ENCODE measurements at regions not wholly inside any gene's neighbourhood (a gene's known extent, or its start where the extent isn't known, plus 50 kb on each side); places are given as distances from the start of the nearest gene placed in this dataset.
"Not testable (repeated sequence)": the region's sequence is repeated elsewhere in the genome, so short reads cannot be mapped to it uniquely, and the experiment has no call there.

DNA sequence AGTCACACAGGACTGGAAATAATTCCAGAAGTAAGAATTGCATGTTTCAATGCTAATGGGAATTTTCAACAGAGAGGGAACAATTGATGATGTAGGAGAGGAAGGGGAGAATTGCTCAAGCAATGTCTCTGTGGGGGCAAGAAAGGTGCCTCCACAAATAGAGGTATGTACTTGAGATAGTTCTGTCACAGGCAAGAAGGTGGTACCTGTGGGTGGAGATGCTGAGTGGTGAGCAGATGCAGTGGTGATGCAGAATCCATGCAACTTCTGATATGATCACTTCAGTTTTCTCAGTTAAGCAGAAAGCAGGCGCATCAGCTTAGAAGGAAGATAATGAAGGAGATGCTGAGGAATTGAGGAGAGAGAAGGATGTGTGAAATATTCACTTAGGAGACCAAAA lies 55.1 kb upstream of the SEC24B start:
- DNase-seq, result no peak
- no peaks in the 10 kb centered on the region for H3K36me3 Mint-ChIP-seq (ENCODE audit: low read depth)
- no peaks in the 10 kb centered on the region for H3K4me1 Mint-ChIP-seq
- no peak overlapping the region for H3K27ac Mint-ChIP-seq
- H3K9me3 Mint-ChIP-seq, result no peaks in the 10 kb centered on the region
- CTCF ChIA-PET, result no interaction called here
- POLR2A ChIA-PET, result no interaction called here
- H3K27me3 Mint-ChIP-seq, result peaks cover 18% of the 10 kb centered on the region
- H3K4me3 Mint-ChIP-seq, result no peak overlapping the region

DNA sequence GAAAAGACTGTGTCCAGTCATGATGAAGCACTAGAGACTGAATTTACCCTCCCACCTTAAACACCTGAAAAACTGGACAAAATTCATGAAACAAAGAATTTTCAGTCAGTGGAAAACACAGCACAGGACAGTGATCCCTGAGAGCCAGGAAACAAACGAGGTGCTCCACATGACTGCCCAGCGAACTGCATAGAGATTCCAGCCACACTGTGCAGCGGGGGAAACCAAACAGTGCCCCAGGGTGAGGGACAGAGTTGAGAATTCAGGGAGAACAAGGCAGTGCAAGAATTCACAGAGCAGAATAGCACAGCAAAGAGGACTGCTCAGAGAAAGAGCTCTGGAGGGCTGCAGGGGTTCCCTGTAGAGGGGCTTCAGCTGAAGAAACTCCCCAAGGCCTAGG lies 55.5 kb upstream of the SEC24B start:
- no peaks in the 10 kb centered on the region for H3K36me3 Mint-ChIP-seq (ENCODE audit: low read depth)
- no peak overlapping the region for H3K27ac Mint-ChIP-seq
- no peaks in the 10 kb centered on the region for H3K4me1 Mint-ChIP-seq
- no peak overlapping the region for H3K4me3 Mint-ChIP-seq
- DNase-seq, result no peak
- ChIA-PET CTCF (no interaction called here), POLR2A (no interaction called here)
- H3K9me3 Mint-ChIP-seq, result no peaks in the 10 kb centered on the region
- H3K27me3 Mint-ChIP-seq, result peaks cover 21% of the 10 kb centered on the region

DNA sequence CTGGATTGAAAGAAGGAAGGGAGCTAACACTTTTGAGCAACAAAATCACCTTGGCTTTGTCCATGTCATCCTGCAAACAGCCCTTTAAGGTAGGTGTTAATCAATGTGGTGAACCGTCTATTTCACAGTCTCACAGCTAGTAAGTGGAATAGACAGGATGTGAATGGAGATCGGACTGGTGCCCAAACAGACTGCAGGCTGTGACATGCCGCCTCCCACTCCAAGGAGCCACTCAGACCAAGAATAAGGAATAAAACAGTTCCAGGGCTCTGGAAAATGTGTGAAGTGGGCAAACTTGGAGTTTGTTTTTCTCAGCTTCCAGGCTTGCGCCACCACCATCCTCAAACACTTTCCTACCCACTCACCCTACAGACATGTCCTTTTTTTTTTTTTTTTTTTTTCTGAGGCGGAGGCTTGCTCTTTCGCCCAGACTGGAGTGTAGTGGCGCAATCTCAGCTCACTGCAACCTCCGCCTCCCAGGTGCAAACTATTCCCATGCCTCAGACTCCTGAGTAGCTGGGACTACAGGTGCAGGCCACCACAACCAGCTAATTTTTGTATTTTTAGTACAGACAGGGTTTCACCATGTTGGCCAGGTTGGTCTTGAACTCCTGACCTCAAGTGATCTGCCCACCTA lies 57.7 kb upstream of the SEC24B start:
- ChIA-PET CTCF (no interaction called here), POLR2A (no interaction called here)
- Mint-ChIP-seq H3K4me3 (no peak overlapping the region), H3K27me3 (peaks cover 35% of the 10 kb centered on the region), H3K27ac (no peak overlapping the region), H3K9me3 (no peaks in the 10 kb centered on the region), H3K4me1 (no peaks in the 10 kb centered on the region), H3K36me3 (ENCODE audit: low read depth) (no peaks in the 10 kb centered on the region)
- DNase-seq, result no peak

DNA sequence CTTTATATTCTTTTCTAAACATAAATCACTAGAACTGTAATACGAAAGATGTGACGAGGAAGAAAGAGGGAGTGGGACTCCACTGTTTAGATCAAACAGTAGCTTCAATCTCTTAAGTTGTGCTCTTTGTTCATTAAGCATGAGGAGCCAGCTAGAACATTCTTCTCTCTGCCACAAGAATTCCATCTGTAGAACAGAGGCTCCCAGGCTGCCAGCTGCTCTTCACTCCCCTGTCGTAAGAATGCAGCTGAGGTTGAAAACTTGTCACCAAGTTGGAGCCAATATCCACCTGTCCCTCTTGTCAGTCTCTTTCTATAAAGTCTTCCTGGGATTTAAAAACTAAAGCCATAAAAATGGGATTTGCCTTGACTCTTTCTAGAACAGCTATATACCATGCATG lies 65.0 kb upstream of the SEC24B start:
- Mint-ChIP-seq H3K36me3 (ENCODE audit: low read depth) (no peaks in the 10 kb centered on the region), H3K27me3 (peaks cover 50% of the 10 kb centered on the region), H3K27ac (no peak overlapping the region), H3K9me3 (peaks cover 4% of the 10 kb centered on the region), H3K4me3 (no peak overlapping the region), H3K4me1 (peaks cover 6% of the 10 kb centered on the region)
- no peak for DNase-seq
- ChIA-PET CTCF (no interaction called here), POLR2A (no interaction called here)

DNA sequence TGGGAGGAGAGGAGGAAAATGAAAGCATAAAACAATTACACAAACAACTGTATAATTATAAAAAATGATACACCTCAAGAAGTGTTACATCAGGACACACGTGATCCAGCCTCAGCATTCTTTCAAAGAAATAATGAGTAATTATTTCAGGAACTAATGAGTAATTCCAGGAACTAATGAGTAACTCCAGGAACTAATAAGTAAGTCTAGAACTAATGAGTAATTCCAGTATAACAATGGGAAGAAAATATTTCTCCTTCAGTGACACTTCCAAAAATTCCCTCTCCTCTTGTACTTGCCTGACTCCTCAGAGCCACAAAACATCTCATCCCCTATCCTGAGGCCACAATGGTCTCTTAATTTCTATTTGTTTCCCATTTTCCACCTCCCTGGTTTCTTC lies 63.5 kb upstream of the COL25A1 start:
- Mint-ChIP-seq H3K4me3 (no peak overlapping the region), H3K4me1 (peaks cover 8% of the 10 kb centered on the region), H3K9me3 (peaks cover 4% of the 10 kb centered on the region), H3K27me3 (peaks cover 39% of the 10 kb centered on the region), H3K27ac (no peak overlapping the region), H3K36me3 (ENCODE audit: low read depth) (peaks cover 3% of the 10 kb centered on the region)
- DNase-seq, result no peak
- CTCF ChIA-PET, result no interaction called here
- POLR2A ChIA-PET, result no interaction called here

DNA sequence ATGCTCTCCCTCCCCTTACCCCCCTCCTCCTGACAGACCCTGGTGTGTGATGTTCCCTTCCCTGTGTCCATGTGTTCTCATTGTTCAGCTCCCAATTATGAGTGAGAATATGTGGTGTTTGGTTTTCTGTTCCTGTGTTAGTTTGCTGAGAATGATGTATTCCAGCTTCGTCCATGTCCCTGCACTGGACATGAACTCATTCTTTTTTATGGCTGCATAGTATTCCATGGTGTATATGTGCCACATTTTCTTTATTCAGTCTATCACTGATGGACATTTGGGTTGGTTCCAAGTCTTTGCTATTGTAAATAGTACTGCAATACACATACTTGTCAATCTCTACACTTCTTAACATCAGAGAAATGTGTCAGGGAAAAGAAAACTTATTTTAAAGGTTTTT lies 62.8 kb upstream of the COL25A1 start:
- H3K4me3 Mint-ChIP-seq; H3K9me3 Mint-ChIP-seq; DNase-seq; POLR2A ChIA-PET; CTCF ChIA-PET; H3K27ac Mint-ChIP-seq; H3K36me3 Mint-ChIP-seq (ENCODE audit: low read depth): not testable (repeated sequence)
- Mint-ChIP-seq H3K4me1 (peaks cover 15% of the 10 kb centered on the region), H3K27me3 (peaks cover 41% of the 10 kb centered on the region)

DNA sequence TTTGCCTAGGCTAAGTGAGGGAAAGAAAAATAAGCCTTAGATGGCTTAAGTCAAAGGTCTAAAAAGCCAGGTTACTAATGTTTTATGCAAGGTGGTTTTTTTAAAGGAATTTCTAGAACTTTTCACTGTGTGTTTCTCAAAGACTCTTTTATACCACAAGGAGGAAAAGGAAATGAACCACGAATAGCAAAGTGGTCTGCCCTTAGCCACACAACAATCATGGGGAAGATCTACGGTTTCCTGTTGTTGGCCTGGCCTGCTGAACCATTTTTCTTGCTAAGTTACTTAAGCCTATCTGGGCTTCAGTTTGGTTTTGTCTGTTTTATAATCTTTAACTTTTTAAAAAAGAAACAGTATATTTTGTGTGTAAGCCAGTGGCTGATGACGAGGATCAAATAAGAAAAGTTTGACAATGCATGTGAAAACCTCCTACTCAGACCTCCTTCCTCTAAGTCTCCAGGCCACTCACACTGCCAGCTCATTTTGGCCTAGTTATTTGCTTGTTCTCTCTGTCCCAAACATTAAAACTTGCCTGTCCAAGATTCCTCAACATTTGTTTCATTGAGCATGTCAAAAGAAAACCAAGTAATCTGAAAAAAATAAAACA lies 56.7 kb upstream of the COL25A1 start:
- peaks cover 2% of the 10 kb centered on the region for H3K9me3 Mint-ChIP-seq
- POLR2A ChIA-PET, result no interaction called here
- peaks cover 40% of the 10 kb centered on the region for H3K4me1 Mint-ChIP-seq
- peaks cover 50% of the 10 kb centered on the region for H3K27me3 Mint-ChIP-seq
- peak; percentile 69 for DNase-seq
- peak overlapping the region; percentile 5 for H3K4me3 Mint-ChIP-seq
- CTCF ChIA-PET, result no interaction called here
- peak overlapping the region; percentile 88 for H3K27ac Mint-ChIP-seq
- peaks cover 12% of the 10 kb centered on the region for H3K36me3 Mint-ChIP-seq (ENCODE audit: low read depth)

DNA sequence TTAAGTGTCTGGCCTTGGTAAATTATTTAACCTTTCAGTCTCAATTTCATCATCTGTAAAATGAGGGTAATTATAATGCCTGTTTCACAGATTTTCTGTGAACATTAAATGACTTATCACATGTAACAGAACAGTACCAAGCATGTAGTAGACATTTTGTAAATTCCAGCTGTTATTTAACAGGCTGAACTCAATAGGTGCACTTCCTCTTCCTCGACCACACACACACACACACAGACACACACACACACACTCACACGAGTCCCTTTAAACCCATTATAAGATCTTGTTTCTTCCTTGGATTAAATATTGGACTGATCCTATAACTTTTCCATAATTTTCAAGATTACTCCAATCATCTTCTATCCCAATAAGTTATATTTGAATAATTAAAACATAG lies 53.4 kb upstream of the COL25A1 start:
- ChIA-PET POLR2A (no interaction called here), CTCF (no interaction called here)
- H3K4me1 Mint-ChIP-seq, result peaks cover 37% of the 10 kb centered on the region
- peaks cover 2% of the 10 kb centered on the region for H3K9me3 Mint-ChIP-seq
- peaks cover 8% of the 10 kb centered on the region for H3K36me3 Mint-ChIP-seq (ENCODE audit: low read depth)
- no peak for DNase-seq
- no peak overlapping the region for H3K4me3 Mint-ChIP-seq
- H3K27me3 Mint-ChIP-seq, result peaks cover 49% of the 10 kb centered on the region
- H3K27ac Mint-ChIP-seq, result no peak overlapping the region

DNA sequence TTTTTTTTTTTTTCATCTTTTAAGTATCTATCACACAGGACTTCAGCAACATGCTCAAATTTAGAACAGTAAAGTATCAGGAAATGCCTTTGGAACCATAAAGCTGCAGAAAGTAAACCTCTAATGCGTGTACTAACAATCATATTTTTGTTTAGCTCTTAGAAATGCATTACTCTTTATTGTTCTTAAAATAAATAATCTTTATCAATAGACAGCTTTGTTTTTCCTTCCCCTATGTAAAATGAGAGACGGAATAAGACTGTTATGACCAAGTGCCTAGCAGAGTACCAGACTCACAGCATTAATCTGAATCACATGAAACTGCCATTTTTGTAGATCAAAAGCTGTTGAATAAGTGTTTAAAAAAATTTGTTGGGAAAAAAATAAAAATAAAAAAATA lies 50.5 kb upstream of the COL25A1 start:
- ChIA-PET CTCF (no interaction called here), POLR2A (no interaction called here)
- Mint-ChIP-seq H3K4me3 (no peak overlapping the region), H3K27me3 (peaks cover 58% of the 10 kb centered on the region), H3K36me3 (ENCODE audit: low read depth) (peaks cover 4% of the 10 kb centered on the region), H3K9me3 (peaks cover under 1% of the 10 kb centered on the region), H3K4me1 (peaks cover 10% of the 10 kb centered on the region), H3K27ac (no peak overlapping the region)
- no peak for DNase-seq

Measured in activated CD4-positive, alpha-beta memory T cell treated with anti-CD3 and anti-CD28 coated beads, Interleukin-2, amount 10 ng/mL, durations not matched to agents 7 days and 5 days (primary cell).